ENCODE measurements at regions not wholly inside any gene's neighbourhood (a gene's known extent, or its start where the extent isn't known, plus 50 kb on each side); places are given as distances from the start of the nearest gene placed in this dataset.
"Not testable (repeated sequence)": the region's sequence is repeated elsewhere in the genome, so short reads cannot be mapped to it uniquely, and the experiment has no call there.

DNA sequence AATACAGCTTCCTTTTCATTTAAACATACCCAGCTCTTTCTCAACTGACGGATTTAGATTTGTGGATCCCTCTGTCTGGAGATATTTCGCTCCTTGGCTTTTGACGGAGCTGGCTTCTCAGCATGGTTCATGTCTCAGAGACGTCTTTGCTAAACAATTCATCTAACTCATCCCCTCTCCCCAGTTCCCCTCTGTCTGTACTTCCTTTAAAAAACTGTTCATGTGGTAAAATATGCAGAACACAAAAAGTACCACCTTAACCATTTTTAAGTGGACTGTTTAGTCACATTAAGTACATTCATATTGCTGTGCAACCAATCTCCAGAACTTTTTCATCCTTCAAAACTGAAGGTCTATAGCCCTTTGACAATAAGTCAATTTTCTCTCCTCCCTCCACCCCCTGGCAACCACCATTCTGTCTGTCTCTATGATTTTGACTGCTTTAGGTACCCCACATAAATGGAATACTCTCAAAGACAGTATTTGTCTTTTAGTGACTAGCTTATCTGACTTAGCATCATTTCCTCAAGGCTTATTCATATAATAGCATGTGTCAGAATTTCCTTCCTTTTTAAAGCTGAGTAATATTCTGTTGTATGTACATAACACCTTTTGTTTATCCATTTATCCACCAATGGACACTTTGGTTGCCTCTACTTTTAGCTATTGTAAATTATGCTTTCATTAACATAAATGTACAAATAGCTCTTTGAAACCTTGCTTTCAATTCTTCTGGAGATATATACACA lies 399.8 kb upstream of the SOX5 start:
- CTCF ChIA-PET: no interaction called here
- H3K36me3 Mint-ChIP-seq (ENCODE audit: low read depth): no peaks in the 10 kb centered on the region
- H3K4me1 Mint-ChIP-seq: no peaks in the 10 kb centered on the region

DNA sequence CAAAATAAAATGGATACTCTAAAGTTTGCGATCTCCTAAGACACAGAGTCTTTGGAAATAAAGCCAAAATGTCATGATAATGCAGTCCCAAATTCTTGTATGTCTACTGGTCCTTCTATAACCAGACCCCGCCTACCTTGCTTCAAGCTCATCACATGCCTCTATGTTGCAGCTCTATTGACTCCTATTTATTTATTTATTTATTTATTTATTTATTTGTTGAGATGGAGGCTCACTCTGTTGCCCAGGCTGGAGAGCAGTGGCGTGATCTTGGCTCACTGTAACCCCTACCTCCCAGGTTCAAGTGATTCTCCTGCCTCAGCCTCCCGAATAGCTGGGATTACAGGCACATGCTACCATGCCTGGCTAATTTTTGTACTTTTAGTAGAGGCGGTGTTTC lies 398.7 kb upstream of the SOX5 start:
- CTCF ChIA-PET: not testable (repeated sequence)

More for the DNA sequence above, 399.8 kb upstream of the SOX5 start:
- no peaks in the 10 kb centered on the region for H3K27me3 Mint-ChIP-seq
- H3K4me3 Mint-ChIP-seq: no peak overlapping the region
- no peak overlapping the region for H3K27ac Mint-ChIP-seq
- intact Hi-C loops (cut with DNase I, micrococcal nuclease): no loop called here
- no peak for DNase-seq
- POLR2A ChIA-PET: no interaction called here
- no peaks in the 10 kb centered on the region for H3K9me3 Mint-ChIP-seq (ENCODE audit: low read depth)
- no peak for ATAC-seq

DNA sequence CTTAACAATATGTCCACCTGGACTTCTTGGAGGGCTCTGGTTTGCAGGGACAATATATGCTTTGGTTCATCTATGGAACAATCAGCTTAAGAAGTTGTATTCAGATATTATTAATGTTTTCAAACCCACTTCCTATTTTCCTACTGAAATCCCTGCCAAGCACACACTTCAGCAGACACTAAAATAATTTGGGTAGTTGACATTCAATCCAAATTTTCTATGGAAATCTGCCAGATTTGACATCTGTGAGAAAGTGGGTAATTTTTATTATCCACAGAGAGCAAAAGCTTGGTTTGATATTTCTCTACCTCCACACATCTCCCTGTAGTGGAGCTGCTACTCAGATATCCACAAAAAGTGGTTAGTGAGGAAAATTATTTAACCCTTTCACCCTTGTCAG lies 378.8 kb upstream of the SOX5 start:
- ATAC-seq (no peak), DNase-seq (no peak)
- intact Hi-C loops (cut with DNase I, micrococcal nuclease): no loop called here
- H3K9me3 Mint-ChIP-seq (ENCODE audit: low read depth): no peaks in the 10 kb centered on the region
- H3K27me3 Mint-ChIP-seq: no peaks in the 10 kb centered on the region
- H3K36me3 Mint-ChIP-seq (ENCODE audit: low read depth): no peaks in the 10 kb centered on the region
- no peak overlapping the region for H3K27ac Mint-ChIP-seq
- H3K4me1 Mint-ChIP-seq: no peaks in the 10 kb centered on the region
- CTCF ChIA-PET: no interaction called here
- POLR2A ChIA-PET: no interaction called here
- H3K4me3 Mint-ChIP-seq: no peak overlapping the region

More for the DNA sequence above, 398.7 kb upstream of the SOX5 start:
- DNase-seq; H3K4me3 Mint-ChIP-seq; H3K36me3 Mint-ChIP-seq (ENCODE audit: low read depth); H3K9me3 Mint-ChIP-seq (ENCODE audit: low read depth); POLR2A ChIA-PET; intact Hi-C loops (cut with DNase I, micrococcal nuclease); H3K27ac Mint-ChIP-seq; H3K4me1 Mint-ChIP-seq; ATAC-seq; H3K27me3 Mint-ChIP-seq: not testable (repeated sequence)

DNA sequence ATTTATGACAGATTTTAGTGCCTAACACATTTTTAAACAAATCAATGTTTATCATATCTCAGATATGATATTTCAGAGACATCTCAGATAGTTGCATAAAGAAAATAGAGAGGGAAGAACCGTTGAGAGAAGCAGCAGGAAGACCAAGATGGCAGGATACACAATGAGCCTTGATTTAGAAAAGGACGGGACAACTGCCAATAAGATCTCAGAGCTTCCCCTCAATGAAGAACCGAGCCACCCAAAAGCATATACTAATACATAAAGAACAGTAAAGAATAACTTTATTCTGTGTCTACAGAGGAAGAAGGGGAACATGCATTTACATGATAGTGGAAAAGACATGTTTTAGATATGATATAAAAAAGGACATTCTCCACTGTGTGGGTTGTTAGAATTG lies 375.9 kb upstream of the SOX5 start:
- intact Hi-C loops (cut with DNase I, micrococcal nuclease): no loop called here
- Mint-ChIP-seq H3K36me3 (ENCODE audit: low read depth) (no peaks in the 10 kb centered on the region), H3K9me3 (ENCODE audit: low read depth) (no peaks in the 10 kb centered on the region), H3K27me3 (no peaks in the 10 kb centered on the region), H3K27ac (no peak overlapping the region), H3K4me3 (no peak overlapping the region), H3K4me1 (no peaks in the 10 kb centered on the region)
- ATAC-seq (no peak), DNase-seq (no peak)
- POLR2A ChIA-PET: no interaction called here
- CTCF ChIA-PET: no interaction called here

DNA sequence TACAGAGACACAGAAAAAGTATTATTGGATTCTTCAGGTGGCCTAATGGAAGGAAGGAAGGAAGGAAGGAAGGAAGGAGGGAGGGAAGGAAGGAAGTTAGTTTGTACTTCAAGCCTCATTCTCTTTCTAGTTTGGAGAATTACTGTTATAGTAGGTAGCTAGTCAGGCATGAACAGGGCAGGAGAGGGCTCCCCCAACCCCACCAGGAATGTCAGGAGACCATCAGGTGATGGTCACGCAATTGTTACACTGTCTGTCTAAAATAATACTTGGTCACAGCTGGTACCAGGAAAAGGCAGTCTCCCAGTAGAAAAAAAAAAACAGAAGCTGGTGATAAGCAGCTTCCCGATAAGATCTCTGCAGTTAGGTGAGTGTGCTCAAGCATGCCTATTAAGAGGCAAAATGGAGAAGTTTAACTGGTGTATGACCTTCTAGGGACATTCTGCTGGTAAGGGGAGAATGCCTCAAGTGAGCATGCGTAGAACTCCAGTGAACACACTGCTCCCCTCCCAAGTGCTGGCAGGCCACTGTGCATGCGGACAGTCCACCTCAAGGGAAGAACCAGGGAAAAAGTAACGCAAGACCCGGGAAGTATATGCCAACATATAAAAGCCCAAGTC lies 358.4 kb upstream of the SOX5 start:
- H3K36me3 Mint-ChIP-seq (ENCODE audit: low read depth): no peaks in the 10 kb centered on the region
- CTCF ChIA-PET: no interaction called here
- ATAC-seq (no peak), DNase-seq (no peak)
- no peaks in the 10 kb centered on the region for H3K9me3 Mint-ChIP-seq (ENCODE audit: low read depth)
- no peaks in the 10 kb centered on the region for H3K27me3 Mint-ChIP-seq
- no peak overlapping the region for H3K27ac Mint-ChIP-seq
- POLR2A ChIA-PET: no interaction called here
- no peak overlapping the region for H3K4me3 Mint-ChIP-seq
- intact Hi-C loops (cut with DNase I, micrococcal nuclease): no loop called here
- H3K4me1 Mint-ChIP-seq: no peaks in the 10 kb centered on the region

DNA sequence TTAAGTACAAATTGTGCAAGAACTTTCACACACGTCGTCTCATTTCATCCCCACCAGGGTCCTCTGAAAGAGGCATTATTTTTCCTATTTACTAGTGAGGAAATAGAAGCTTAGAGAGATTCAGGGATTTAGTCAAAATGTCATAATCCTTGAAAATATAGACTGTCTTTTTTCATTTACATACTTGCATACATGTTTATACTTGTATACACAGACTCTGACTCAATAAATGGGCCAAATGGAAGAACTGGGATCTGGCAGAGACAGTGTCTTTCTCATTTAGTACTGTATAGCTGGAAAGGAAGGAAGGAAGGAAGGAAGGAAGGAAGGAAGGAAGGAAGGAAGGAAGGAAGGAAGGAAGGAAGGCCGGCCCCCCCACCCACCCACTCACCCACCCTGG lies 357.7 kb upstream of the SOX5 start:
- ChIA-PET POLR2A (no interaction called here), CTCF (no interaction called here)
- intact Hi-C loops (cut with DNase I, micrococcal nuclease): no loop called here
- ATAC-seq (no peak), DNase-seq (no peak)
- Mint-ChIP-seq H3K4me3 (no peak overlapping the region), H3K27me3 (no peaks in the 10 kb centered on the region), H3K36me3 (ENCODE audit: low read depth) (no peaks in the 10 kb centered on the region), H3K4me1 (no peaks in the 10 kb centered on the region), H3K27ac (no peak overlapping the region), H3K9me3 (ENCODE audit: low read depth) (no peaks in the 10 kb centered on the region)

DNA sequence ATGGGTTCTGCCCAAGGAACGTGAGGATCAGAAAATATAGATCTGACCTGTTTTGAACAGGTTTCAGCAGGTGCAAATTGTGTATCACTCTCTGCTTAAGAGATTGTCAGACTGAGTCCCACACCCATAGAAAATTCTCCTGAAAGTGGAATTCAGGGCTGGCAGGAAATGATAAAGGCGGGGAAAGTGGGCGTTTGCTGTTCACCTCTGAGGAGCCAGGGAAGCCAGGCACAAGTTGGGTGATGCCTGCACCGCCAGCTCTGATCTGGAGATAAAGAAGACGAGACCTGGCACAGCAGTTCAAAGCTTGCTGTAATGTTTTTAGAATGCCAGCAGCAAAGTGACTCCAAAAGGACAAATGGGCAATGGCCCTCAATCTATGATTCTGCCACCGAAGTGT lies 356.5 kb upstream of the SOX5 start:
- intact Hi-C loops (cut with DNase I, micrococcal nuclease): no loop called here
- no peaks in the 10 kb centered on the region for H3K9me3 Mint-ChIP-seq (ENCODE audit: low read depth)
- H3K4me3 Mint-ChIP-seq: no peak overlapping the region
- POLR2A ChIA-PET: no interaction called here
- DNase-seq (no peak), ATAC-seq (no peak)
- CTCF ChIA-PET: interaction anchor here (0.6 kb wide), 1 partner anchor 22 kb away, joined by 3 read pairs; no protein-coding TSS in a partner anchor
- H3K36me3 Mint-ChIP-seq (ENCODE audit: low read depth): no peaks in the 10 kb centered on the region
- no peaks in the 10 kb centered on the region for H3K4me1 Mint-ChIP-seq
- H3K27me3 Mint-ChIP-seq: no peaks in the 10 kb centered on the region
- no peak overlapping the region for H3K27ac Mint-ChIP-seq

DNA sequence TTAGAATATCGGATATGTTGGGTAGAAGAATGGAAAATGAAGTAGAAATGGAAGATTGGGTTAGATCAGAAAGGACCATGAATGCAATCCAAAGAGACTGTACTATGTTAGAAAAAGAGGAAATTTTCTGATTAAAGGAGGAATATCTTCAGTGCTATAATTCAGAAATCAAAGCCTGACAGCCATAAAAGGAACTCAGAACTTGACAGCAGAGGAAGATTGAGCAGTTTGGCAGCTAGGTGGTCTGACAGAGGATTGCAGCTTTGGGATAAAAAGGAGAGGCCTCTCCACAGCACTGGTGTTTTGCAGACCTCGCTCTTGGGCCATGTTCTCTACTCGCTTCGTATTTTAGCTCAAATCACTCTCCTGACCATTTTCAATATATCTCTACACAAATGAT lies 354.8 kb upstream of the SOX5 start:
- ATAC-seq (no peak), DNase-seq (no peak)
- H3K4me1 Mint-ChIP-seq: no peaks in the 10 kb centered on the region
- H3K27me3 Mint-ChIP-seq: no peaks in the 10 kb centered on the region
- no peaks in the 10 kb centered on the region for H3K9me3 Mint-ChIP-seq (ENCODE audit: low read depth)
- intact Hi-C loops (cut with DNase I, micrococcal nuclease): no loop called here
- ChIA-PET POLR2A (no interaction called here), CTCF (interaction anchor here (0.6 kb wide), 1 partner anchor 246 kb away, joined by 3 read pairs; no protein-coding TSS in a partner anchor)
- no peak overlapping the region for H3K27ac Mint-ChIP-seq
- no peaks in the 10 kb centered on the region for H3K36me3 Mint-ChIP-seq (ENCODE audit: low read depth)
- H3K4me3 Mint-ChIP-seq: no peak overlapping the region

DNA sequence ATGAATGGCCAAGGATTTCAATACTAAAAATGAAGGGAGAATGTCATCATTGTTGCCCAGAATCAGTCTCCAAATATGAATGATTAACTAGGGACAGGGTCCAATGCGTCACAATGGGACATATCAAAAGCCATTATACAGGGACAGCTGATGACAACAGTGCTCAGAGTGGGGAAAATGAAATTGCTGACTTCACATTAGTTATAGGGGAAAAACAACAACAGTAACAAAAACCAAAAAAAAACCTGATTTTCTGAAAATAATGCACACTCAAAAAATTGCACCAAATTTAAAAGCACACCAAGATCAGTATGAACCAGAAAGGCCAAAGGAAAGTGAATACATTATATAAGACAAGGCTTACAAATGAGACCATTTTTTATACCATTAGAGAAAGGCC lies 353.2 kb upstream of the SOX5 start:
- Mint-ChIP-seq H3K27ac (no peak overlapping the region), H3K27me3 (no peaks in the 10 kb centered on the region), H3K9me3 (ENCODE audit: low read depth) (no peaks in the 10 kb centered on the region), H3K4me3 (no peak overlapping the region), H3K4me1 (no peaks in the 10 kb centered on the region), H3K36me3 (ENCODE audit: low read depth) (no peaks in the 10 kb centered on the region)
- CTCF ChIA-PET: no interaction called here
- POLR2A ChIA-PET: no interaction called here
- ATAC-seq (no peak), DNase-seq (no peak)
- intact Hi-C loops (cut with DNase I, micrococcal nuclease): no loop called here

DNA sequence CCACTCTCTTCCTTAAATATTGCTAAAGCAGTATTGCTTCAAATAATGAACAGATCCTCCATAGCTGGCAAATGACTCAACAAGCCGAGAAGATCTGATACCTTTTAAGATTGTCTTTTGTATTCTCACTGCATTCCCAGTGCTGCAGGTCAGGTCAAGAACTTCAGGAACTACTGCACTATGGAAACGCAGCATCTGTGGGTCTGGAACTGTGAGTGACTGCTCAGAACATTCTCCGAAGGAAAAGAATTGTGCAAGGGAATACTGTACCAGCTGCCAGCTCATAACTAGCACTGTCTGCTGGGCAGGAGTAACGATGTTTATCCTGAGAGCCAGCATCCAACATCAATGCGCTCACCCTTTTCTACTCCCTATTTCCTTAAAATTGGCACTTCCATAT lies 348.0 kb upstream of the SOX5 start:
- Mint-ChIP-seq H3K36me3 (ENCODE audit: low read depth) (no peaks in the 10 kb centered on the region), H3K4me1 (no peaks in the 10 kb centered on the region), H3K27ac (no peak overlapping the region), H3K4me3 (no peak overlapping the region), H3K27me3 (no peaks in the 10 kb centered on the region), H3K9me3 (ENCODE audit: low read depth) (no peaks in the 10 kb centered on the region)
- ATAC-seq (no peak), DNase-seq (no peak)
- ChIA-PET CTCF (no interaction called here), POLR2A (no interaction called here)
- intact Hi-C loops (cut with DNase I, micrococcal nuclease): no loop called here

DNA sequence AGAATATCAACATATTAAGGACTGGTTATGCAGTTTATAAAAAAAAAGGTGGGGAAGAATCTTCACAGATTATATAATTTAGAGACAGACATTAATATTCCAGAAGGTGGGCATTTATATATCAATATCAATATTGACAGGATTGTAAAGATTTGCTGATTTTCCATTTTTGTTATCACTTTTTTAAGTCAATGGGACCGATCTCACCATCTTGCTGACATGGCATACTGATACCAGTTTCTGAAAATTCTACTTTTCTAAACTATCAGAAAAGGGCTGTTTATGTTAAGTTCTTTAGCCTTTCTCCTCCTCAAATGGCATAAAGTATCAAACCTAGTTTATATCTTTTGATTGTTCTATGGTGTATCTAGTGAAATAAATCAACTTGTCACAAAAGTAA lies 344.1 kb upstream of the SOX5 start:
- DNase-seq: no peak
- Mint-ChIP-seq H3K27ac (no peak overlapping the region), H3K9me3 (ENCODE audit: low read depth) (no peaks in the 10 kb centered on the region), H3K36me3 (ENCODE audit: low read depth) (no peaks in the 10 kb centered on the region), H3K27me3 (no peaks in the 10 kb centered on the region), H3K4me3 (no peak overlapping the region), H3K4me1 (no peaks in the 10 kb centered on the region)
- POLR2A ChIA-PET: no interaction called here
- intact Hi-C loops (cut with DNase I, micrococcal nuclease): no loop called here
- no peak for ATAC-seq
- CTCF ChIA-PET: no interaction called here

DNA sequence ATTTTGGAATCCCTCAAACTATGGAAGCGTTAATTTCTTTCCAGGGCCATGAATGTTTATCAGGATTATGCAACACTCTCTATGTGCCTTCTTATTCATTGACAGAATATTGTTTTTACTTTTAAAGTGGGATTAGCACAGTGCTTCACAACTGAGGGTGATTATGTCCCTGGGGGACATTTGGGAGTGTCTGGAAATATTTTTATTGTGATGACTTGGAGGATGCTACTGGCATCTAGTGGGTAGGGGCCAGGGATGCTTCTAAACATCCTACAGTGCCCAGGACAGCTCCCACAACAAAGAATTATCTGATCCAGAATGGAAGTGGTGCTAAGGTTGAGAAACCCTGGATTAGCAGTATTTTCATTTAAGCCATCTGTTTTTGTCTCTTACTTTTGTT lies 338.5 kb upstream of the SOX5 start:
- ChIA-PET CTCF (no interaction called here), POLR2A (interaction anchor here (0.6 kb wide), 1 partner anchor 255 kb away, joined by 3 read pairs; no protein-coding TSS in a partner anchor)
- intact Hi-C loops (cut with DNase I, micrococcal nuclease): no loop called here
- no peak overlapping the region for H3K27ac Mint-ChIP-seq
- no peak for ATAC-seq
- H3K9me3 Mint-ChIP-seq (ENCODE audit: low read depth): no peaks in the 10 kb centered on the region
- no peaks in the 10 kb centered on the region for H3K4me1 Mint-ChIP-seq
- no peak for DNase-seq
- H3K36me3 Mint-ChIP-seq (ENCODE audit: low read depth): no peaks in the 10 kb centered on the region
- no peak overlapping the region for H3K4me3 Mint-ChIP-seq
- no peaks in the 10 kb centered on the region for H3K27me3 Mint-ChIP-seq
